ENCODE measurements at regions not wholly inside any gene's neighbourhood (a gene's known extent, or its start where the extent isn't known, plus 50 kb on each side); places are given as distances from the start of the nearest gene placed in this dataset.

- no peaks in the 10 kb centered on the region for H3K23me2 ChIP-seq (ENCODE audit: low read depth, low read length)
- DNase-seq (ENCODE audit: low read depth in 1 of 2, low spot score in 2 of 2) (no peak), FAIRE-seq (no peak)
- no peaks in the 10 kb centered on the region for H3K36me3 ChIP-seq (ENCODE audit: control insufficient read depth in 2 of 4, insufficient read depth in 4 of 4, low read length in 3 of 4)
- CTCF ChIA-PET (ENCODE audit: partially characterized antibody) = interaction anchor here (1.1 kb wide), 1 partner anchor 10 kb away, joined by 3 read pairs; no protein-coding TSS in a partner anchor
- H3K4me1 ChIP-seq (replicated peaks in 1 of 4; ENCODE audit: control insufficient read depth in 3 of 4, insufficient read depth in 4 of 4, low read length in 3 of 4) = no peaks in the 10 kb centered on the region
- no peak overlapping the region for H3K14ac ChIP-seq (ENCODE audit: insufficient read length)
- TF ChIP-seq JUN (IDR thresholded peaks at IDR 0.05; ENCODE audit: low read depth, low read length) (no peak), BACH1 (IDR thresholded peaks at IDR 0.05; ENCODE audit: low read length) (no peak), TAF7 (optimal IDR thresholded peaks at IDR 0.05; ENCODE audit: borderline replicate concordance, low read depth, low read length) (no peak), CTBP2 (IDR thresholded peaks at IDR 0.05; ENCODE audit: borderline replicate concordance, insufficient read depth, insufficient read length, low read length) (no peak), ATF2 (IDR thresholded peaks at IDR 0.05; ENCODE audit: low read length) (no peak), RAD21 (IDR thresholded peaks at IDR 0.05 in 1 of 2, conservative IDR thresholded peaks at IDR 0.05 in 1 of 2; ENCODE audit: low read depth in 2 of 2, low read length in 2 of 2) (no peak), FOSL1 (IDR thresholded peaks at IDR 0.05; ENCODE audit: insufficient read depth, low read depth, low read length) (no peak), SP2 (IDR thresholded peaks at IDR 0.05; ENCODE audit: low read length) (no peak), MAFK (IDR thresholded peaks at IDR 0.05; ENCODE audit: low read depth, low read length) (no peak), CHD1 (IDR thresholded peaks at IDR 0.05; ENCODE audit: low read depth, low read length) (no peak)
- no peaks in the 10 kb centered on the region for H3K79me2 ChIP-seq (ENCODE audit: control insufficient read depth in 1 of 2, insufficient read depth in 2 of 2, low read length in 2 of 2)
- no peak overlapping the region for H2AFZ ChIP-seq (ENCODE audit: low read length)
- H3K79me1 ChIP-seq (ENCODE audit: low read depth, low read length) = no peaks in the 10 kb centered on the region
- no peak overlapping the region for H2AK5ac ChIP-seq (ENCODE audit: low read depth, low read length)
- no peaks in the 10 kb centered on the region for H3K27me3 ChIP-seq (replicated peaks in 1 of 4; ENCODE audit: control insufficient read depth in 3 of 4, extremely low read depth in 1 of 4, insufficient read depth in 3 of 4, low read length in 3 of 4)
- H3K4ac ChIP-seq (replicated peaks; ENCODE audit: insufficient read length, low read depth, low read length) = no peak overlapping the region
- H3K9me3 ChIP-seq (ENCODE audit: insufficient read depth in 2 of 2, low read depth in 1 of 2, low read length in 1 of 2) = no peaks in the 10 kb centered on the region
- H2BK12ac ChIP-seq (ENCODE audit: low read depth, low read length) = no peak overlapping the region
- H2BK20ac ChIP-seq (ENCODE audit: low read length) = no peak overlapping the region
- no peak overlapping the region for H3K4me3 ChIP-seq (ENCODE audit: extremely low read depth in 1 of 4, insufficient read depth in 2 of 4, low read depth in 3 of 4, low read length in 4 of 4)
- no peak overlapping the region for H3K27ac ChIP-seq (ENCODE audit: low read depth, low read length)
- H2BK5ac ChIP-seq (ENCODE audit: low read depth, low read length) = no peak overlapping the region
- H2BK120ac ChIP-seq (replicated peaks; ENCODE audit: low read depth, low read length) = no peak overlapping the region
- H4K91ac ChIP-seq (replicated peaks; ENCODE audit: insufficient read length, low read length) = no peak overlapping the region
- 44% methylated on average over 1 of the region's 1 CpG; no CpG with 5 or more reads in 1 of the 2 experiments for WGBS, 2 experiments (ENCODE audit: extremely low coverage in 1 of 2, insufficient coverage in 1 of 2, insufficient read length in 1 of 2, insufficient replicate concordance in 2 of 2, low coverage in 1 of 2, low lambda C conversion rate in 2 of 2, missing lambda C conversion rate in 1 of 2)
- H3K18ac ChIP-seq (ENCODE audit: extremely low read depth, low read length) = no peak overlapping the region
- no peak overlapping the region for H3K56ac ChIP-seq (replicated peaks; ENCODE audit: insufficient read length, low read depth, low read length)
- H3K9ac ChIP-seq (replicated peaks in 1 of 4; ENCODE audit: extremely low read depth in 1 of 4, low read depth in 3 of 4, low read length in 3 of 4) = no peak overlapping the region
- no peak overlapping the region for H3K4me2 ChIP-seq (ENCODE audit: insufficient read depth in 1 of 2, low read depth in 2 of 2, low read length in 2 of 2)
- no peak overlapping the region for H4K5ac ChIP-seq (ENCODE audit: insufficient read length, low read depth, low read length)
- no peaks in the 10 kb centered on the region for H4K20me1 ChIP-seq (replicated peaks in 1 of 2; ENCODE audit: control insufficient read depth in 1 of 2, insufficient read depth in 2 of 2, low read length in 2 of 2)
- H2BK15ac ChIP-seq (ENCODE audit: low read length) = no peak overlapping the region
- POLR2A ChIA-PET (ENCODE audit: partially characterized antibody) = no interaction called here
- H4K8ac ChIP-seq (ENCODE audit: extremely low read depth, insufficient read depth, low read length) = no peak overlapping the region
- H3K23ac ChIP-seq (ENCODE audit: insufficient read length) = no peak overlapping the region
Measured at GRCh38 chr12:61584943-61585342, 675.3 kb upstream of the USP15 start.
